ENCODE measurements at regions not wholly inside any gene's neighbourhood (a gene's known extent, or its start where the extent isn't known, plus 50 kb on each side); places are given as distances from the start of the nearest gene placed in this dataset.

DNA sequence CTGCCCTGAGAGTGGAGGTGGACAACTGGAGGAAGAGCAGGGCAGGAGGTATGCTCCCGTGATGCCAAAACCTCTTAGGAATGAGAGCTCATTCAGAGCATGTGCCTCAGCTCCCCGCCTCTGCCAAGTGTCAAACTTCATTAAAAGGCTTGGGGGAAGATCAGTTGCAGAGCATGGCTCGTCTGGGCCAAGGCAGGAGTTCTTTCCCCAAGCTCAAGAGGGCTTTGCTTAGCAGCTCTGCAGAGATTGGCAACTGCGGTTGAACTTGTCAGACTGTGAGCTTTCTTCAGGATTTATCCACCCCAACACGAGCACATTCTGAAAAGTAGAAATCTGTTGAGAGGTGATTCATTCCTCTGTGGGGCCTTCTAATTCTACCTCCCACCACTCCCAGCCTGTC lies 248.1 kb downstream of the HS3ST3A1 start:
- DNase-seq (ENCODE audit: low spot score) = no peak

DNA sequence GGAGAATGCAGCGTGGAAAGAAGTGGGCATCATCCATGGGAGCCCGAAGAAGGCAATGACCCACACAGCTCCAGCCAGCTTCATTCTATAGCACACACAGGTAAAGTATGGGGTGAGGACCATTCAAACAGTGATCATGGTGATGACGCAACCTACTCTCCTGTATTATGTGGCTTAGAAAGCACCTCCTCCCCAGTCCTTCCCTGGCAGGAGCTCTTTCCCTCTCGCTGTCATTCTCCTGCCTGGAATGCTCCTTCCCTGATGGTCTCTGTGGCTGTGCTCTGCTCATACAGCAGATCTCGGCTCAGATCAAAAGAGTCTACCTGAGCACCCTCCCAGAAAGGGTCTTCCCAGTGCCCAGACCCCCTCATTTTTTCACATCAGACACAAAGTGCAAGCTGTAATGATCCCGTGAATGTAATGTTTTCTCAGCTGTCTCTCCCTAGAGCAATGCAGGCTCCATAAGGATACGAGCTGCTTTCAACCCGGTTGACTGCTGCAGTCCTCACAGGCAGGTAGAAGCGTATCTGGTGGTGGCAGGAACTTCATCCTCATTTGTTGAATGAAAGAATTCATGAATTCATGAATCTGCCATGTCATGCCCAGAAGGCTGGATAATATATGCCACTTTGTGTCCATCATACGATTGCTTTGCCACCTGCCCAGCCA lies 248.8 kb downstream of the HS3ST3A1 start:
- no peak for DNase-seq (ENCODE audit: low spot score)

DNA sequence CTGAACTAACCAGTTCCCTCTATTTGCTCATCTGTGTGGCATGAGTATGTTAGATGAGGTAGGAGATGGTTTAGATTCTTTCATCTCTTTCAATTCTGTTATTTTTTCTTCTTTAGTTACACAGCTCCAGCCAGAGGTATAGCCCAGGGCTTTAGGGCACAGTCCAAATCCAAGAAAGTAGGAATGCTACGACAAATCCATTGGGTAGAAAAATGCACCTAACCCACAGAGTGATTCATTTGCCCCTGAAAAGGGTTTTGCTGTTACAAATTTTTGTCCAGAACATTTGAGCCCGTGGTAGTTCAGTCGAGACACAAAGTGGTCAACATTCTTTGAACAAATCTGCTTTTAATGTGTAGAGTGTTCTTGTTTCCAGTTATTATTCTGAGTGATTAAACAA lies 250.7 kb downstream of the HS3ST3A1 start:
- no peak for DNase-seq (ENCODE audit: low spot score)

DNA sequence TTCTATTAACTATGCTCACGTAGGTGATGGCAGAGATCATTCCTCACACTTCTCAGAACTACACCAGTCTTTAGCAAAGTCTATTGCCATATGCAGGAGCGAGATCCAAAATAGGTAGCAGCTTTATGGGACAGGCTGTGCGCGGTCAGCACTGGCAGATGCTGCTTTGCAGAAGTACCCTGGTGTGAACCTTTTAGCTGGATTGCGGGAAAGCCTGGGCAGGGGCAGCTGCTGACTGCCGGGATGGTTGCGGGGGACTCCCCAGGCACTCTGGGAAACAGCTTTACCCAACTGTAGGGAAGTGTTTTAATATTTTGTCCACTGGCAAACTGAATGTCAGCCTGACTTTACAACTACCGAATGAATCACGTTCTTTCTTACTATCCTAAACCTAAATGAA lies 251.3 kb downstream of the HS3ST3A1 start:
- no peak for DNase-seq (ENCODE audit: low spot score)

DNA sequence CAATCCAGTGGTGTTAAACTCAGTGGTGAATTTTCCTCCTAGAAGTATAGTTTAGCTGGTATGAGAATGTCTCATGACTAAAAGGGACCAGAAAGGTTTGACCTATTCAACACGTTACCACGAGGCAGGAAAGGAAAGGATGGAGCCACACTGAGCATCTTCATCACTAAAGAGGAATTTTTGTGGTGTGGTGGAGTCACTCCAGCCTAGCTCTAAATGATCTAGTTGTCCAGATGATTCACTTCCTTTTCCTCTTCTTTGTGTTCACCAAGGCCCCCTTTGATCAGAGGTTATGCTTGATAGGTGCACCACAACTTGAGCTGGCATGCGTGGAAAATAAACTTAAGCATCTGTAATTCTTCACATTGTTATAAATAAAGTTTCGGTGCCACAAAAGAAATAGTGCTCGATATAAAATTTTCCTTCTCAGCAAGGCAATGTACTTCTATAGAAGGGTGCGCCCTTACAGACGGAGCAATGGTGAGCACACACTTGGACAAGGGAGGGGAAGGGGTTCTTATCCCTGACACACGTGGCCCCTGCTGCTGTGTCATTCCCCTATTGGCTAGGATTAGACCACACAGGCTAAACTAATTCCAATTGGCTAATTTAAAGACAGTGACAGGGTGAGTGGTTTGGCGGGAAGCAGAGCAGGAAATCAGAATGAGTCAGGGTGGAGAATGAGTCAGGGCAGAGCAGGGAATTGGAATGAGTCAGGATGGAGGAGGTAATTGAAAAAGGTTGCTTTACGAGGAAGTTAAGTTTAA lies 254.6 kb downstream of the HS3ST3A1 start:
- DNase-seq (ENCODE audit: low spot score) = no peak

DNA sequence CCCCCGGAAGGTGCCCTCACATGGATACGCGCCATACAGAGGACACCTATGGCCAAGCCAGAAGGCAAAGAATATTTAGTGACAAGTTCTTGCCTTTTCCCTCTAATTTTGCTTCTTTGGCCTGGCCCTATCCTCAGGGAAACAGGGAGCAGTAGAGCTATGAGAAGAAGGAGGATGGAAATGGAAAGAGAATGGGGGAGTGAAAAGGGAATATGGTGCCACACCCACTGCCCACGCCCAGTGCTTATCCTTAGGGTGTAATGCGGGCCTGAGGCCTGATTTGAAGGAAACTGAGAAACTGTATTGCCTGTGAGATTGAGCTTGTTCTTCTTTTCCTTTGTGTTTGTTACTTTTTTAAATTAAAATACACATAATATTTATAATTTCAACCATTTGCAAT lies 255.1 kb downstream of the HS3ST3A1 start:
- DNase-seq (ENCODE audit: low spot score) = no peak

DNA sequence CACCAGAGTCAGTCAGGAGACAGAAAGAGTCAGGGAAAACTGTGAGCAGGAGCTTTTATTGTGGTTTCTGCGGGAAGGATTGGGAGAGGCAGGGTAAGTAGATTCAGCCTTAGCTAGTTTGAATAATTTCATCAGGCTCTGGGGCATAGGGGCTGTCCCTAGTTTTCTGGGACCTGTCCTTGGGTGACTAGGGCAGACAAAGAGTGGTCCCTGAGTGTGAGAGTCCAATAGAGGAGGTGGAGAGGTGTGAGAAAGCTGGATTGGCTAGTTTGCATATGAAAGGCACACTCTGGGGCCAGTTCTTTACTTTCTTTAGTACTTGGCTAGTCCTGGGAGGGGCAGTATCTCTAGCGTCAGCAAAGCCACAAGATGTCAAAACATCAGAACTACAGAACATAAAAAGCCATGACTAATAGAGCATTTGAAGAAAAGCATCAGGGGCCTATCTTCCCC lies 255.6 kb downstream of the HS3ST3A1 start:
- DNase-seq (ENCODE audit: low spot score) = no peak

DNA sequence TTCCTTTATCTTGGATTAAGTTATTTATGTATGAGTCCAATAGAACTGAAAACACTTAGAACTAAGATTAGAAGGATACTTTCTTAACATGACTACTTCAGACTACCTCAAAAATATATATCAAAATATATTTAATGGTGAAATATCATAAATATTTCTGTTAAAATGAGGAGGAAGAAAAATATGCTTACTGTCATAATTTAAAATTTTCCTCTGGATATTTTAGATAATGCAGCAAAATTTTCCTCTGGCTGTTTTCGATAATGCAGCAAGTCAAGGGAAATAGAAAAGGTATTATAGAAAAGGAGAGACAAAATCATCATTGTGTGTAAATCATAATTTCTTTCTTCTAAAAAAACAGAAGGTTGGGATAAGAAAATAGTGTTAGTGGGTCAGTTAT lies 263.3 kb downstream of the HS3ST3A1 start:
- DNase-seq (ENCODE audit: low spot score) = no peak

DNA sequence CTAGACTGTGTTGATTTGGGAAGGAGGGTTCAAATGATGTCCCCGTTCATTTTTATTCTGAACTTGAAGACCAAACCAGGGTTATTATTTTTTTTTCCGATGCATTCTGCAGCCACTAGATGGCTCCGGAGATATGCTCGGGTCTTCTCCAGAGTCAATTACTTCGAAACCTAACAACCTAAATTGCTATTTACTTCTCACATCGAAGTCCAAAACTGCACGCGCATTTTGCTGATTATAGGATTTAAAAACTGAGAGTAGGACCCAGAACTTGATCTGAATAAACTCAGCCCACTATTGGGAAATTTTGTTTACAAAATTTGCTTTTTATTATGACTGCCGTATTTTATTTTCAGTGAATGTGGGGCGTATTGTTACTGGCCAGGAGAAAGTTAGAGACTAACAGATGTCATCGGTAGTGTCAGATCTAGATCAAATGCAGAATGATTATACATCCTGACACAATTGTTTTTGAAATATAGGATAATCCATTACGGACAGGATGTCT lies 263.8 kb downstream of the HS3ST3A1 start:
- no peak for DNase-seq (ENCODE audit: low spot score)

DNA sequence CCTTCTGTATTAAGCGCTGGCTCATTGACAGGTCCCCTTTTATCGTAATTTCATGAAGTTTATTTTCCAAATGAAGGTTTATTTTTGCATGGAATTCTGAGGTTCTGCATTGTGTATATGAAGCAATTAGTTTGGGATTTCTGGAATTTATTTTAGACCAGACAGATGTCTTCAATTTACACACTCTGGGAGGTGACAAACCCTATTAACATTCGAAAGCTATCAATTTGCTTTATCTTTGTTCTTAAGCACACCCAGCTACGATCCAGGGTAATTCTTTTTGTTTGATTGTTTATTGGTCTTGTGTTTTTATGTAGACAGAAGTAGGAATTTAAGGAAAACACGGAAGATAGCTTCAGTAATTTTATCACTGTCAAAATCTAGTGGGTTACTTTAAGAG lies 264.6 kb downstream of the HS3ST3A1 start:
- no peak for DNase-seq (ENCODE audit: low spot score)

DNA sequence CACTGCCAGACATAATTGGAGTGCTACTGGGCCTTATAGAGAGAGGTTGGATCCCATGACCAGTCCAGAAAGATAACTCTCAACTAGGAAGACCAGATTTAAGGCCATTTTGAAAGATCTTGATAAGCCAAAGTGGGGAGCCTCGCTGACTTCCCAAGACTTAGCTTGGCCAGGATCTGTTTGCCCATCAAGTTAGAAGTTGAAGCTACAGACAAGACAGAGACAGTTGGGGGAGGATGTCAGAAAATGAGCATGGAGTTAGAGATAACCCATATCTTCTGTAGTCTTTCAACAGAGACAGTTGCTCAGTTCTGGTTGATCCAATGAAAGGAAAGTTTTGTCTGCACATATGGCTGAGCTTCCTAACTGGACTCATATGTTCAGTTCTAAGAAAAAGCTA lies 267.4 kb downstream of the HS3ST3A1 start:
- no peak for DNase-seq (ENCODE audit: low spot score)

DNA sequence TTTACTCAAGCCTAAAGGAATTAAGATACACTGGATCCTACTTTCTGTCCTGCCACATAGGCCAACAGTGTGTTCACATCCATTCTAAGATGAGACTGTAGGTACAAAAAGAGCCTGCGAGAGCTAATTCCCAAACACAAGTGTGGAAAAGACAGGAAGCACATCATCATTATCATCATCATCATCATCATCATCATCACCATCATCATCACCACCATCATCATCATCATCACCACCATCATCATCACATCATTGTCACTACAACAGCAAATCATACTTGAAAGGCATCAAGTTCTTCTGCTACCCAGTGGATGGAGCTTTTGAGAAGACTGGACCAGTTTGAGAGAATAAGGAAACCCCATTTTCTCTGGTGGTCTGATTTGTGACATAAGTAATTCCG lies 268.1 kb downstream of the HS3ST3A1 start:
- no peak for DNase-seq (ENCODE audit: low spot score)

DNA sequence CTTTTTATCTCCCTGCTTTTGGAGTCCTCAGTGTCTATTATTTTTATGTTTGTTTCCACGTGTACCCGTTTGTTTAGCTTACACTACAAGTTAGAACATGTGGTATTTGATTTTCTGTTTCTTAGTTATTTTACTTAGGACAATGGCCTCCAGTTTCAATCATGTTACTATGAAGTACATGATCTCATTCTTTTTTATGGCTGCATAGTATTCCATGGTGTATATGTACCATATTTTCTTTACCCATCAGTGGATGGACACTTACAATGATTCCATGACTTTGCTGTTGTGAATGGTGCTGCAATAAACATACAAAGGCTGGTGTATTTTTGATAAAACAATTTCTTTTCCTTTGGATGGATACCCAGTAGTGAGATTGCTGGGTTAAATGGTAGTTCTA lies 269.5 kb downstream of the HS3ST3A1 start:
- no peak for DNase-seq (ENCODE audit: low spot score)

DNA sequence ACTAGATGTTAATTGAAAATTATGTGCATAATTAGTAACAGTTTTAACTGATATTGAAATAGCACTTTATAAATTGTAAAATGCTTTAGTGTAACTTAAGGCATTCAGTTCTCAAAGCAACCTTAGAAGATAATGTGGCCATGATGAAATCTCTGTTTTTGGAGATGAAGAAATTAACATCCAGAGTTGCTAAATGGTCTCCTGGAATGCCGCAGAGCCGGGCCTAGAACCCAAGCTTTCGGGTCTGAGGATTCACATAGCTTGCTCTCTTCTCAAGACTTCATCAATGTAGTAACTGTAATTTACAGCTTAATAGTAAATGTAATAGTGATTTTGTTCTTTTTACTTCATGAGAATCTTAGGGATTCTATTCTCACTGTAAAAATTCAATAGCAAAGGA lies 272.3 kb downstream of the HS3ST3A1 start:
- DNase-seq (ENCODE audit: low spot score) = no peak

DNA sequence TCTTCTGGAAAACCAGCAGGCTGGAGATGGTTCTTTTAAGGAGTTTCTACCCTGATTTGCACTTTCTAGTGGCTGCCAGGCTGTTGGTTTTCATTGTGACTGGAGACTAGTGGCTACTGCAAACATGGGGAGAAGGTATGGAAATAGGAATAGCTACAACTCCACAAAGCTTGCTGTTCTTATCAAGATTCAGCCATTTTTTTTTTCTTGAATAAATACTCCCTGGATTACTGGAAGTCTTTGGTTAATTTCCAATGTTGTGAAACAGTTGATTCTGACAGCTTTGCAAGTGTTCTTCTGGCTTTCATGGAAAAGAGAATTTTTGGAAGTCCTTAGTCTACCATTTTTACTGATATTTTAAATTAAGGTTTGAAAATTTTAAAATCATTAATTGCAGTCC lies 277.7 kb downstream of the HS3ST3A1 start:
- DNase-seq (ENCODE audit: low spot score) = no peak

DNA sequence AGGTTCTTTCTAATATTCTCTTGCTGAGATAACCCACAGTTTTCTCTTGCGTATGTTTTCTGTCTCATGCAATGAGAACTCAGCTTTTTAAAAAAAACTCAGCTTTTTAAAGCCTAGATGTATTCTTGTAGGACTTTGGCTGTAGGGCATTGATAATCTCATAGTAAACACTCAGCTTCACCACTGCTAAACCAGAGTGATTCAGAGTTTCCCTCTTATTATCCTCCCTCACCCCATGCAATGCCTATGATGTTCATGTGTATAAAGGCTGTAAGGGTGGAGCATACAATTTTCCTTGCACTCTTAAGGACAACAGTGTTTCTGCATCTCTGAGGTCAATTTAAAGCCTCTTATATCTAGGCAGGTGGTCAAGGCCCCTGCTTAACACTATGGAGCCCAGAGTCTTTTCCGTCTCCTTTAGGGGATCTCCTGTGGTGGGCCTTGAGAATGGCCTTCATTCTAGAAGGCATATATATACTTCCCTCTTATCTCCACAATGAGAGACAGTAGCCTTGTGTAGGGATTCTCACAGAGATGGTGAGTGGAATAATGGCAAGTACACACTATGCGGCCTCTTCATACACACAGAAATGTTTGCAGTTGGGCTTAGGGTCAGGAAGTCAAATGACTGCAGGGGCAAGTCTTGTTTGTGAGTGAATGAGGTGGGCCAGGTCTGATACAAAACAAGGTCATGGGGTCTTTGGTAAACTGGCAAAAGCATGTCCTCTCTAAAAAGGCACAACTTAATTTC lies 279.6 kb downstream of the HS3ST3A1 start:
- DNase-seq (ENCODE audit: low spot score) = no peak

DNA sequence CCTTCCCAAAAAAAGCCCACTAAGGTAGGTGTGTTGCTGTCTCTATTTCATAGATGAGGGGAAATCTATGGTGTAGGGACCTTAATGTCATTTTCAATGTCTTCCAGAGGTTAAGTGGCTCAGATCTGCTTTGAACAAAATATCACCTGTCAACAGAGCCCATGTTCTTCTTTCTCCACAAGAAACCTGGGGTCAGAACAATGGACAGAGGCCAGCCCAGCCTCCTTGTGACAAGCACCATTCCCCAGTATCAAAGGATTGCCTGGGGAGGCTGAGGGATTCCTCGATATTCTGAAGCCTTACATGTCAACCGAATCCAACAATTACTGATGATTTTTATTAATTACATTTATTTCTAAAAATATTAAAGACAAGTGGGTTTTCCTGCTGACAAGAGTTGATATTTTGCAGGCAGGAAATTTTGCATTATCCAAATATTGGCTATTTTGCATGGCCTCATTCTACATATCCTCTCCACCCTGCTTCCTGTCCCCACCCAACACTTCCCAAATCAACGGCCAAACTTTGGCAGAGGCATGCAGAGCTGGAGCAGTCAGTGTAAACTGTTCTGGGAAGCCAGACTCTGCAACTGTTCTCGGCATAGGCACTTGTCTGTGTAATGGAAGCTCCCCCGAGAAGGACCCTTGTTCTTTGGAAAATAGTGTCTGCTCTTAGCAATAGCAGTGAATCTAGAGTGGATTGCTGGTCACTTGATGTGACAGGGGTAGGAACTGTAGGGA lies 281.5 kb downstream of the HS3ST3A1 start:
- DNase-seq (ENCODE audit: low spot score) = no peak

DNA sequence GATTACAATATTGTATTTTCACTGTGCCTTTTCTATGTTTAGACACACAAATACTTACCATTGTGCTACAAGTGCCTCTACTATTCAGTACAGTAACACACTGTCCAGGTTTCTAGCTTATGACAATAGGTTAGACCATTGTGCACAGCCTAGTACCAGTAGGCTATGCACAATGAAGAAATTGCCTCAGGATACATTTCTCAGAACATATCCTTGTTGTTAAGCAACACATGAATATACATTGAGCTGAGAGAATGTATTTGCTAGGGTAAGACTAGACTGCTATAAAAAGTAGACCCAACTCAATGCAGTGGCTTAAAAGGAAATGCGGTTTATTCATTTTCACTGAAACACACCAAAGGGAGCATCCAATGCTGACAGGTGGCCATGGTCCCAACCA lies 285.1 kb downstream of the HS3ST3A1 start:
- DNase-seq (ENCODE audit: low spot score) = no peak

DNA sequence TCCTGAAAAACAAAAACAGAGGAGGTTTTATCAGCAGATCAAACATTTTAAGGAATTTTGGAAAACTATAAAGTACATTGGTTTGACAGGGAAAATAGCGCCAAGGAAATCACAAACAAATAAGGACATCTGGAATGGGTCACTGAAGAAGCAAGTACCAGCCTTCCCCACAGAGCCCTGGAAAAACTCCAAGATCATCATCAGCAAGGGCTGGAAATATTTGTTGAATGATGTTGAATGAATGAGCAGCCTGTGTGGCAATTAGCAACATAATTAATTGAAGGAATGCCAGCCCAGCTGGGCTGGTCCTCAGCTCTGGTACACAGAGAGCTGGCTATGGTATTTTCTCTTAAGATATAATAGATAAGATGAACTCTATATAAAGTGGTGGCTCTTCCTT lies 290.4 kb downstream of the HS3ST3A1 start:
- DNase-seq (ENCODE audit: low spot score) = no peak

DNA sequence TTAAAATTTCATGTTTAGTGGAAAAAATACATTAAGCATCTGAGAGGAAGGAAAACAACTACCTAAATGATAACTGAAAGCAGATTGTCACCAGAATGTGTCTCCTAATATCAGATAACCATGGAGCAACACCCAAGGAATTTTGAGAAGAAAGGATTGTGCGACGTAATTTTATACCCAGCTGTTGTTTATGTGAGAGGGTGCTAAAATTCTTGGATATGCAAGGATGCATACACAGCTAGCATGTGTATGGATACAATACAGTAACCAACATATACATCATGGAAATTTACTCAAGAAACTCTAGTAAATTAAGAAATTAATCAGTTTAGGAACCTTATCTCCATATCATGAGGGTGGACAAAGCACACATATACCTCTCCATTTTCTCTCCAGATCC lies 290.9 kb downstream of the HS3ST3A1 start:
- DNase-seq (ENCODE audit: low spot score) = no peak

DNA sequence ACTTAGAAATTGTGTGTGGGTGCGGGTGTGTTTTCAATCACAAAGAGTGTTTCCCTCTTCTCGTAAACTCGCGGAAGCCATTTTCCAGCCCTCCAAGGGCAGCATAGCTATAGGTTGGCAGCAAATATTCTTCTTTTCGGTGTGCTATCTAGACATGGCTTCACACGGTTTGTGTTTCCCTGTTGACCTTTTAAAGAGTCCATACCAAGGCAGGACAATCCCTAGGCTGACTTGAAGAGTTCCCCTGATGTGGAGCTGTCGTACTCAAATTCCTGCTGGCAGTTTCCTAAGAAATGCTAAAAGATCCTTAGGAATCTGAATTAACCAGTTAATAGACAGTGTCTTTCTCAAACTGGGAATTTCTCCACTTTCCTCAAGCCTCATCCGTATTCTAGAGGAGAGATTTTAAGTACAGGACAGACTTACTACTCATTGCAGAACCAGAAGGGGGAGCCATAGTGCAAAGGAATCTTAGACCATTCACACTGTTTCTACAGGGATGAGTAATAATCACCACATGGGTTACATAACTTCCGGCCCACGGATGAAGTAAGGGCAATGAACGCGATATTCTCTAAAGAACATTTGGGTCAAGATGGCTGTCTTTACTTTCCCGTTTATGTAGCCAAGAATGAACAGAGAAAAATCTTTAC lies 288.6 kb upstream of the ELAC2 start:
- DNase-seq (ENCODE audit: low spot score) = no peak

DNA sequence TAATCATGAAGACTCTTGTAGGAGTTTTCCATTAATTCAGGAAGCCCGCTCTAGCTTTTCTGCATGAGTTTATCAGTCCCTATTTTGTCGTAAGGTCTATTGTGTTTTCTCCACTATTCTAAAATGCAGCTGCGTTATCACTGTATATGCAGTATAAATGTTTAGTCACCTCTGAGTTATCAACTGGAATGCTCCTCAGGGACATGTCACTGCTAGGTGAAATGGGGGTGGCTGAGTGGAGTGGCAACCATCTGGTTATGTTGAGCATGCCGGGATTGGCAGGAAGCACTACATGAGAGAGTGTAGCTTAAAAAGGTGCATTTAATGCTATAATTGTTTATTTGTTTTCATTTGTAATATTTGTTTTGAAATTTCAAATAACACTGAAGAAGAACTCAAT lies 285.2 kb upstream of the ELAC2 start:
- DNase-seq (ENCODE audit: low spot score) = no peak

All from left forelimb (tissue), 1 donor.